ENCODE measurements at regions not wholly inside any gene's neighbourhood (a gene's known extent, or its start where the extent isn't known, plus 50 kb on each side); places are given as distances from the start of the nearest gene placed in this dataset.

DNA sequence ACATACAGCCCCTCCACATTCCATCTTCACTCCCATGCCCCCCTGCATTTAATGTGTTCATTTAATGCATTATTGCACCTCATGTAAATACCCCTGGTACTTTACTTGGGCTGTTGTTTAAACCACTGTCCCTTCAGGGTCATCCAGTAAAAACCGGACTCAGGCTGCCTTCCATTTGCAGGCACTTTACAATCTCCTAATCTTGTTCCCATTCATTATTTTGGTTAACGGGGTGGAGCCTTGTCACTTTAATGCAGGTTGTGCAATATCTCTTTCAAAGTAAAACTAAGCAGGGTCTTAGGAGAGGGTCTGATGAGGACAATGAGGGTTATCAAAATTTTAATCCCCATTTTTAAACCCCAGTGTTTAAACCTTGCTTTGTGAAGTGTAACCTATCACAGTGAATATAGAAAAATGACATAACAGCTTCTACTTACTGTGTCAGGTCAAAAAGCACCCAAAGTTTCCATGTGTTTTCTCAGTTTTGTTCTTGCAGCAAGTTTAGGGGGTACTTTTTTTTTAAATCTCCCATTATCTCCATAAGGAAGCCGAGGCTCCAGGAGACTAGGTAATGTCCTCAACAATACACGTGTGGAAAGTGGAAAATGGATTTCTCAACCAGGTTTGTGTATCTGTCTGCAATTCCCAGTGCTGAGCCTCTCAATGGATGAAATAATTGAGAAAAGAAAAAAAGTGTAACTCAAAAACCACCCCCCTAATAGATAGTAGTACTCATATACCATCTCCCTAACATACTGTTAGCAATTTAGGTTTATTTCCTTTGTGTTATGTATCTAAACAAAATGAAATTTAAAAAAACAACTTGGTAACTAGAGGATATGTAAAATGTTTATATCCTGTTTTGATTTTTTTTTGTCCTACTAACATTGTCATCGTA, 54.2 kb upstream of the SPRY4 start:
- no peak for DNase-seq (ENCODE audit: low read depth, low spot score)
- TF ChIP-seq CTCF (conservative IDR thresholded peaks at IDR 0.05), result no peak
- Mint-ChIP-seq H3K9me3 (no peaks in the 10 kb centered on the region), H3K36me3 (ENCODE audit: low read depth) (no peaks in the 10 kb centered on the region), H3K27ac (ENCODE audit: unreplicated experiment) (no peak overlapping the region), H3K27me3 (ENCODE audit: low read depth) (no peaks in the 10 kb centered on the region), H3K4me3 (no peak overlapping the region), H3K4me1 (peaks cover 22% of the 10 kb centered on the region)

GRCh38 chr5:142375944-142376411, 51.2 kb upstream of the SPRY4 start:
- peak overlapping the region; percentile 65 for H3K27ac Mint-ChIP-seq (ENCODE audit: unreplicated experiment)
- H3K9me3 Mint-ChIP-seq, result no peaks in the 10 kb centered on the region
- H3K4me1 Mint-ChIP-seq, result peaks cover 14% of the 10 kb centered on the region
- no peak for DNase-seq (ENCODE audit: low read depth, low spot score)
- TF ChIP-seq CTCF (conservative IDR thresholded peaks at IDR 0.05), result no peak
- H3K36me3 Mint-ChIP-seq (ENCODE audit: low read depth), result no peaks in the 10 kb centered on the region
- no peaks in the 10 kb centered on the region for H3K27me3 Mint-ChIP-seq (ENCODE audit: low read depth)
- no peak overlapping the region for H3K4me3 Mint-ChIP-seq

All from neural crest cell (in vitro differentiated cells).